ENCODE measurements at regions not wholly inside any gene's neighbourhood (a gene's known extent, or its start where the extent isn't known, plus 50 kb on each side); places are given as distances from the start of the nearest gene placed in this dataset.

GRCh38 chr12:73065913-73066312 is 793.7 kb downstream of the TRHDE start:
- TF ChIP-seq, protein P1, sequence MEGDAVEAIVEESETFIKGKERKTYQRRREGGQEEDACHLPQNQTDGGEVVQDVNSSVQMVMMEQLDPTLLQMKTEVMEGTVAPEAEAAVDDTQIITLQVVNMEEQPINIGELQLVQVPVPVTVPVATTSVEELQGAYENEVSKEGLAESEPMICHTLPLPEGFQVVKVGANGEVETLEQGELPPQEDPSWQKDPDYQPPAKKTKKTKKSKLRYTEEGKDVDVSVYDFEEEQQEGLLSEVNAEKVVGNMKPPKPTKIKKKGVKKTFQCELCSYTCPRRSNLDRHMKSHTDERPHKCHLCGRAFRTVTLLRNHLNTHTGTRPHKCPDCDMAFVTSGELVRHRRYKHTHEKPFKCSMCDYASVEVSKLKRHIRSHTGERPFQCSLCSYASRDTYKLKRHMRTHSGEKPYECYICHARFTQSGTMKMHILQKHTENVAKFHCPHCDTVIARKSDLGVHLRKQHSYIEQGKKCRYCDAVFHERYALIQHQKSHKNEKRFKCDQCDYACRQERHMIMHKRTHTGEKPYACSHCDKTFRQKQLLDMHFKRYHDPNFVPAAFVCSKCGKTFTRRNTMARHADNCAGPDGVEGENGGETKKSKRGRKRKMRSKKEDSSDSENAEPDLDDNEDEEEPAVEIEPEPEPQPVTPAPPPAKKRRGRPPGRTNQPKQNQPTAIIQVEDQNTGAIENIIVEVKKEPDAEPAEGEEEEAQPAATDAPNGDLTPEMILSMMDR (IDR thresholded peaks at IDR 0.05): no peak
- TF ChIP-seq POLR2AphosphoS5 (IDR thresholded peaks at IDR 0.05; ENCODE audit: low read depth, low read length): no peak
- no peak for TF ChIP-seq SIN3A (IDR thresholded peaks at IDR 0.05; ENCODE audit: borderline replicate concordance, insufficient read depth, low read depth, low read length)

Measured in Panc1 (cell line).